Lung (tissue), 11 donors: ENCODE measurements at regions not wholly inside any gene's neighbourhood (a gene's known extent, or its start where the extent isn't known, plus 50 kb on each side); places are given as distances from the start of the nearest gene placed in this dataset.
A peak's percentile ranks its signal among the peaks of the same experiment; 100 is the strongest.

Experiments used
- ATAC-seq: fragments of 200-7000 bp; cut with Tn5 transposase; one replicate; pipeline ENCODE4 v1.9.1; 2020; ENCODE audit warnings: moderate number of reproducible peaks; ENCODE audit not compliant: insufficient read depth, low FRiP score
- DNase-seq, 3 donors: peaks; one replicate each; pipeline ENCODE4 v3.0.0-alpha.2; 2013 to 2017
- H3K27ac ChIP-seq, 2 donors: one replicate each; pipeline ENCODE4 v1.5.1; 2013; ENCODE audit warnings: mild to moderate bottlenecking in 2 of 2, moderate library complexity in 2 of 2, control low read depth in 1 of 2, inconsistent platforms in 1 of 2, low read depth in 1 of 2, low read length in 1 of 2
- H3K27me3 ChIP-seq, 3 donors: one replicate each; pipeline ENCODE4 v1.5.1; 2013; ENCODE audit warnings: low read length in 2 of 3; ENCODE audit not compliant: control insufficient read depth in 3 of 3, insufficient read depth in 3 of 3
- H3K36me3 ChIP-seq, 4 donors: one replicate each; pipeline ENCODE4 v1.5.1; 2013; ENCODE audit warnings: low read length in 4 of 4, mild to moderate bottlenecking in 1 of 4, moderate library complexity in 1 of 4; ENCODE audit not compliant: control insufficient read depth in 4 of 4, insufficient read depth in 4 of 4
- H3K4me1 ChIP-seq, 5 donors: one replicate each; pipeline ENCODE4 v1.5.1; 2013; ENCODE audit warnings: low read length in 5 of 5, mild to moderate bottlenecking in 2 of 5, moderate library complexity in 1 of 5; ENCODE audit not compliant: control insufficient read depth in 5 of 5, insufficient read depth in 5 of 5
- H3K4me3 ChIP-seq: one replicate; pipeline ENCODE4 v1.5.1; 2013; ENCODE audit warnings: mild to moderate bottlenecking, control low read depth, moderate library complexity
- H3K9ac ChIP-seq, 2 donors: one replicate each; pipeline ENCODE4 v1.5.1; 2013; ENCODE audit warnings: low read length in 2 of 2, control low read depth in 1 of 2; ENCODE audit not compliant: insufficient read depth in 1 of 2
- H3K9me3 ChIP-seq, 4 donors: one replicate each; pipeline ENCODE4 v1.5.1; 2013; ENCODE audit warnings: low read length in 3 of 4, mild to moderate bottlenecking in 1 of 4, moderate library complexity in 1 of 4; ENCODE audit not compliant: control insufficient read depth in 4 of 4, insufficient read depth in 3 of 4
- CTCF ChIP-seq: IDR thresholded peaks from 2 replicates; pipeline ENCODE4 v1.5.1; 2012; ENCODE audit warnings: mild to moderate bottlenecking; ENCODE audit errors: control extremely low read depth, extremely low read depth
- WGBS, 2 donors: extraction: QIAGEN DNeasy Blood & Tissue Kit; methylation state at CpG; one replicate each; pipeline ENCODE4 v1.1.7; 2013; 5-methylcytosine and 5-hydroxymethylcytosine counted together
- donor health status: control.
- donor health status: control.
- donor health status: Bipolar disorder and iron deficiency.
- donor health status: healthy.
- donor health status: DM: yes; HTN: yes; CAD: no.

- H3K27me3 ChIP-seq, result no peaks in the 10 kb centered on the region
- peak in 1 of 3 donors; percentile 11 for DNase-seq
- no peaks in the 10 kb centered on the region for H3K4me1 ChIP-seq
- H3K9me3 ChIP-seq, result no peaks in the 10 kb centered on the region
- H3K4me3 ChIP-seq, result no peak overlapping the region
- ATAC-seq, result peak; percentile 23
- no peak overlapping the region for H3K9ac ChIP-seq
- no peak for TF ChIP-seq CTCF
- 84 to 90% methylated on average over 36 to 37 of the region's 37 CpGs for WGBS, 2 donors
- H3K27ac ChIP-seq, result no peak overlapping the region
- no peaks in the 10 kb centered on the region for H3K36me3 ChIP-seq
Measured at GRCh38 chr1:22285549-22286396, 142.9 kb upstream of the WNT4 start.

GRCh38 chr1:22286491-22286890 is 143.6 kb upstream of the WNT4 start:
- DNase-seq, result peak in 1 of 3 donors; percentile 8
- Histone ChIP-seq H3K27ac (no peak overlapping the region), H3K9ac (no peak overlapping the region), H3K9me3 (no peaks in the 10 kb centered on the region), H3K4me3 (no peak overlapping the region), H3K4me1 (no peaks in the 10 kb centered on the region), H3K36me3 (no peaks in the 10 kb centered on the region), H3K27me3 (no peaks in the 10 kb centered on the region)
- no peak for TF ChIP-seq CTCF
- ATAC-seq, result no peak
- 82 to 89% methylated on average over 2 of the region's 2 CpGs for WGBS, 2 donors

- H3K36me3 ChIP-seq, result no peaks in the 10 kb centered on the region
- DNase-seq, result no peak
- H3K27ac ChIP-seq, result no peak overlapping the region
- H3K4me3 ChIP-seq, result no peak overlapping the region
- H3K9ac ChIP-seq, result no peak overlapping the region
- 70 to 81% methylated on average over 3 of the region's 3 CpGs for WGBS, 2 donors
- H3K27me3 ChIP-seq, result no peaks in the 10 kb centered on the region
- ATAC-seq, result no peak
- H3K9me3 ChIP-seq, result no peaks in the 10 kb centered on the region
- H3K4me1 ChIP-seq, result no peaks in the 10 kb centered on the region
- no peak for TF ChIP-seq CTCF
Measured at GRCh38 chr1:22287273-22287672, 144.4 kb upstream of the WNT4 start.
